ENCODE measurements at regions not wholly inside any gene's neighbourhood (a gene's known extent, or its start where the extent isn't known, plus 50 kb on each side); places are given as distances from the start of the nearest gene placed in this dataset.
A peak's percentile ranks its signal among the peaks of the same experiment; 100 is the strongest.

- peaks cover 17% of the 10 kb centered on the region for H3K4me1 ChIP-seq (ENCODE audit: insufficient read depth, poor library complexity, severe bottlenecking)
- H3K36me3 ChIP-seq (ENCODE audit: low read depth): no peaks in the 10 kb centered on the region
- no peak for TF ChIP-seq CTCF (IDR thresholded peaks at IDR 0.05; ENCODE audit: poor library complexity, severe bottlenecking)
- peaks cover 14% of the 10 kb centered on the region for H3K27me3 ChIP-seq (ENCODE audit: insufficient read depth, poor library complexity, severe bottlenecking)
- DNase-seq (ENCODE audit: low spot score) (peak; percentile 54), ATAC-seq (ENCODE audit: low read depth) (no peak)
- H3K27ac ChIP-seq (ENCODE audit: poor library complexity, severe bottlenecking): no peak overlapping the region
- no peaks in the 10 kb centered on the region for H3K9me3 ChIP-seq (ENCODE audit: severe bottlenecking)
- H3K4me3 ChIP-seq (ENCODE audit: severe bottlenecking): no peak overlapping the region
Measured at GRCh38 chr15:31485431-31485830, 158.8 kb downstream of the KLF13 start.

- ATAC-seq (ENCODE audit: low read depth) (no peak), DNase-seq (ENCODE audit: low spot score) (peak; percentile 57)
- TF ChIP-seq CTCF (IDR thresholded peaks at IDR 0.05; ENCODE audit: poor library complexity, severe bottlenecking): no peak
- peaks cover 17% of the 10 kb centered on the region for H3K4me1 ChIP-seq (ENCODE audit: insufficient read depth, poor library complexity, severe bottlenecking)
- peaks cover 12% of the 10 kb centered on the region for H3K27me3 ChIP-seq (ENCODE audit: insufficient read depth, poor library complexity, severe bottlenecking)
- H3K9me3 ChIP-seq (ENCODE audit: severe bottlenecking): no peaks in the 10 kb centered on the region
- H3K36me3 ChIP-seq (ENCODE audit: low read depth): no peaks in the 10 kb centered on the region
- no peak overlapping the region for H3K27ac ChIP-seq (ENCODE audit: poor library complexity, severe bottlenecking)
- no peak overlapping the region for H3K4me3 ChIP-seq (ENCODE audit: severe bottlenecking)
Measured at GRCh38 chr15:31485911-31486461, 159.4 kb downstream of the KLF13 start.

GRCh38 chr15:31486506-31486905, 159.9 kb downstream of the KLF13 start:
- no peak for TF ChIP-seq CTCF (IDR thresholded peaks at IDR 0.05; ENCODE audit: poor library complexity, severe bottlenecking)
- Histone ChIP-seq H3K9me3 (ENCODE audit: severe bottlenecking) (no peaks in the 10 kb centered on the region), H3K4me1 (ENCODE audit: insufficient read depth, poor library complexity, severe bottlenecking) (peaks cover 17% of the 10 kb centered on the region), H3K36me3 (ENCODE audit: low read depth) (no peaks in the 10 kb centered on the region), H3K27ac (ENCODE audit: poor library complexity, severe bottlenecking) (no peak overlapping the region), H3K4me3 (ENCODE audit: severe bottlenecking) (no peak overlapping the region), H3K27me3 (ENCODE audit: insufficient read depth, poor library complexity, severe bottlenecking) (peaks cover 9% of the 10 kb centered on the region)
- ATAC-seq (ENCODE audit: low read depth) (no peak), DNase-seq (ENCODE audit: low spot score) (peak; percentile 53)

- no peak overlapping the region for H3K4me3 ChIP-seq (ENCODE audit: severe bottlenecking)
Measured at GRCh38 chr15:31486906-31487695, 160.5 kb downstream of the KLF13 start.

More at GRCh38 chr15:31486906-31487695, 160.5 kb downstream of the KLF13 start:
- DNase-seq (ENCODE audit: low spot score): peak; percentile 70
- Histone ChIP-seq H3K4me1 (ENCODE audit: insufficient read depth, poor library complexity, severe bottlenecking) (peaks cover 17% of the 10 kb centered on the region), H3K27ac (ENCODE audit: poor library complexity, severe bottlenecking) (no peak overlapping the region), H3K36me3 (ENCODE audit: low read depth) (no peaks in the 10 kb centered on the region), H3K27me3 (ENCODE audit: insufficient read depth, poor library complexity, severe bottlenecking) (peaks cover 9% of the 10 kb centered on the region), H3K9me3 (ENCODE audit: severe bottlenecking) (no peaks in the 10 kb centered on the region)
- no peak for TF ChIP-seq CTCF (IDR thresholded peaks at IDR 0.05; ENCODE audit: poor library complexity, severe bottlenecking)
- no peak for ATAC-seq (ENCODE audit: low read depth)
